Adrenal gland (tissue), 9 donors: ENCODE measurements at regions not wholly inside any gene's neighbourhood (a gene's known extent, or its start where the extent isn't known, plus 50 kb on each side); places are given as distances from the start of the nearest gene placed in this dataset.

Source experiments
- DNase-seq, 7 donors: peaks; one replicate each; pipeline ENCODE4 v3.0.0-alpha.2; 2019 to 2020
- H3K27ac ChIP-seq, 5 donors: fragments of 200-600 bp; sonication (generic) in 4 of 5; 1 replicate in 3 of 5; 2 replicates in 2 of 5; pipeline versions ENCODE4 v1.5.1 to v1.8.0; 2016 to 2020; ENCODE audit warnings: mild to moderate bottlenecking in 1 of 5
- H3K27me3 ChIP-seq: fragments of 200-600 bp; 2 replicates; pipeline ENCODE4 v1.8.0; 2021
- H3K36me3 ChIP-seq, 2 donors: fragments of 200-600 bp; replicated peaks in 1 of 2; 1 replicate in 1 of 2; 2 replicates in 1 of 2; pipeline versions ENCODE4 v1.5.1 to v1.8.0; 2018 to 2022
- H3K4me1 ChIP-seq, 2 donors: fragments of 200-600 bp; replicated peaks in 1 of 2; 1 replicate in 1 of 2; 2 replicates in 1 of 2; pipeline versions ENCODE4 v1.5.1 to v1.8.0; 2018 to 2021
- H3K4me3 ChIP-seq, 4 donors: fragments of 200-600 bp; sonication (generic) in 3 of 4; one replicate each; pipeline ENCODE4 v1.5.1; 2016 to 2018
- H3K9me3 ChIP-seq, 3 donors: fragments of 200-600 bp; sonication (generic) in 1 of 3; replicated peaks in 1 of 3; 1 replicate in 2 of 3; 2 replicates in 1 of 3; pipeline versions ENCODE4 v1.5.1 to v1.8.0; 2016 to 2021
- POLR2A ChIP-seq, 2 donors: fragments of 450-650 bp; IDR thresholded peaks; one replicate each; pipeline ENCODE4 v1.6.1; 2017; ENCODE audit warnings: antibody characterized with exemption in 2 of 2, mild to moderate bottlenecking in 2 of 2, moderate library complexity in 1 of 2
- WGBS, 4 donors: extraction: QIAGEN DNeasy Blood & Tissue Kit in 2 of 4; methylation state at CpG; one replicate each; pipeline versions ENCODE4 v1.1.5 to v1.1.7; 2013 to 2017; 5-methylcytosine and 5-hydroxymethylcytosine counted together
- intact Hi-C, 2 donors: fragments of 100-400 bp; cut with DNase I; formaldehyde crosslinking; loops; one replicate each; pipeline versions ENCODE4 v1.14.1 to v1.15.0; 2022 to 2023
- TF ChIP-seq, protein P1 (sequence below), 6 experiments: fragments of 450-650 bp in 4 of 6; fragments of 200-600 bp in 2 of 6; sonication (generic) in 1 of 6; IDR thresholded peaks; 1 replicate in 5 of 6; 2 replicates in 1 of 6; pipeline versions ENCODE4 v1.5.1 to v1.8.0; 2016 to 2021; ENCODE audit warnings: antibody characterized with exemption in 6 of 6, mild to moderate bottlenecking in 2 of 6, moderate library complexity in 1 of 6
- donor health status: healthy with polysubstance abuse.
- donor health status: Bipolar disorder and iron deficiency.
- donor health status: DM: yes; HTN: yes; CAD: no.
- donor health status: DM: no; HTN: no; CAD: no.
- donor health status: DM: no; HTN: no; CAD: no.

GRCh38 chr3:102140116-102140515 is 290.8 kb downstream of the NFKBIZ start:
- WGBS, 4 donors: 76 to 92% (median 86%) methylated on average over 3 of the region's 3 CpGs
- no peak for DNase-seq
- H3K27me3 ChIP-seq: no peaks in the 10 kb centered on the region
- intact Hi-C loops: no loop called here
- H3K9me3 ChIP-seq: no peaks in the 10 kb centered on the region
- H3K4me3 ChIP-seq: no peak overlapping the region
- H3K36me3 ChIP-seq: no peaks in the 10 kb centered on the region
- H3K27ac ChIP-seq: no peak overlapping the region
- H3K4me1 ChIP-seq: no peaks in the 10 kb centered on the region
- TF ChIP-seq POLR2A (IDR thresholded peaks at IDR 0.05): no peak
- TF ChIP-seq, protein P1, sequence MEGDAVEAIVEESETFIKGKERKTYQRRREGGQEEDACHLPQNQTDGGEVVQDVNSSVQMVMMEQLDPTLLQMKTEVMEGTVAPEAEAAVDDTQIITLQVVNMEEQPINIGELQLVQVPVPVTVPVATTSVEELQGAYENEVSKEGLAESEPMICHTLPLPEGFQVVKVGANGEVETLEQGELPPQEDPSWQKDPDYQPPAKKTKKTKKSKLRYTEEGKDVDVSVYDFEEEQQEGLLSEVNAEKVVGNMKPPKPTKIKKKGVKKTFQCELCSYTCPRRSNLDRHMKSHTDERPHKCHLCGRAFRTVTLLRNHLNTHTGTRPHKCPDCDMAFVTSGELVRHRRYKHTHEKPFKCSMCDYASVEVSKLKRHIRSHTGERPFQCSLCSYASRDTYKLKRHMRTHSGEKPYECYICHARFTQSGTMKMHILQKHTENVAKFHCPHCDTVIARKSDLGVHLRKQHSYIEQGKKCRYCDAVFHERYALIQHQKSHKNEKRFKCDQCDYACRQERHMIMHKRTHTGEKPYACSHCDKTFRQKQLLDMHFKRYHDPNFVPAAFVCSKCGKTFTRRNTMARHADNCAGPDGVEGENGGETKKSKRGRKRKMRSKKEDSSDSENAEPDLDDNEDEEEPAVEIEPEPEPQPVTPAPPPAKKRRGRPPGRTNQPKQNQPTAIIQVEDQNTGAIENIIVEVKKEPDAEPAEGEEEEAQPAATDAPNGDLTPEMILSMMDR (IDR thresholded peaks at IDR 0.05): no peak

GRCh38 chr3:102141096-102141927 is 292.0 kb downstream of the NFKBIZ start:
- Histone ChIP-seq H3K4me1 (no peaks in the 10 kb centered on the region), H3K27ac (no peak overlapping the region), H3K27me3 (no peaks in the 10 kb centered on the region), H3K9me3 (no peaks in the 10 kb centered on the region), H3K4me3 (no peak overlapping the region), H3K36me3 (no peaks in the 10 kb centered on the region)
- no peak for TF ChIP-seq POLR2A (IDR thresholded peaks at IDR 0.05)
- TF ChIP-seq, protein P1 (IDR thresholded peaks at IDR 0.05): no peak
- intact Hi-C loops: no loop called here
- WGBS, 4 donors: 56 to 68% (median 62%) methylated on average over 5 of the region's 5 CpGs
- no peak for DNase-seq

DNA sequence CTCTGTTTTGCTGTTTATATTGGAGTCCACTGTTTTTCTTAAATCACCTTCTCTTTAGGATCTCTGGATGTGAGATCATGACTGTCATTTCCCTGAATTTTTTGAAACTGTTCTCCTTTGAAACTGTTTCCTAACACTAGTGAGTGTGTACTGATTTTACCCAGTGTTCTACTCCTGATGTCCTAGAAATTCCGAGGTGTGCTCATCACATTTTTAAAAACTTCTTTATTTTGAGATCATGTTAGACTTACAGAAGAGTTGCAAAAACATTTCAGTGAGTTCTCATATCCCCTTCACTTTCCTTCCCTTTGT is 292.6 kb downstream of the NFKBIZ start:
- TF ChIP-seq POLR2A (IDR thresholded peaks at IDR 0.05): no peak
- Histone ChIP-seq H3K4me1 (no peaks in the 10 kb centered on the region), H3K4me3 (no peak overlapping the region), H3K27me3 (no peaks in the 10 kb centered on the region), H3K9me3 (no peaks in the 10 kb centered on the region), H3K36me3 (no peaks in the 10 kb centered on the region), H3K27ac (no peak overlapping the region)
- WGBS, 4 donors: 67 to 78% (median 71%) methylated on average over 1 of the region's 1 CpG
- DNase-seq: no peak
- intact Hi-C loops: no loop called here

DNA sequence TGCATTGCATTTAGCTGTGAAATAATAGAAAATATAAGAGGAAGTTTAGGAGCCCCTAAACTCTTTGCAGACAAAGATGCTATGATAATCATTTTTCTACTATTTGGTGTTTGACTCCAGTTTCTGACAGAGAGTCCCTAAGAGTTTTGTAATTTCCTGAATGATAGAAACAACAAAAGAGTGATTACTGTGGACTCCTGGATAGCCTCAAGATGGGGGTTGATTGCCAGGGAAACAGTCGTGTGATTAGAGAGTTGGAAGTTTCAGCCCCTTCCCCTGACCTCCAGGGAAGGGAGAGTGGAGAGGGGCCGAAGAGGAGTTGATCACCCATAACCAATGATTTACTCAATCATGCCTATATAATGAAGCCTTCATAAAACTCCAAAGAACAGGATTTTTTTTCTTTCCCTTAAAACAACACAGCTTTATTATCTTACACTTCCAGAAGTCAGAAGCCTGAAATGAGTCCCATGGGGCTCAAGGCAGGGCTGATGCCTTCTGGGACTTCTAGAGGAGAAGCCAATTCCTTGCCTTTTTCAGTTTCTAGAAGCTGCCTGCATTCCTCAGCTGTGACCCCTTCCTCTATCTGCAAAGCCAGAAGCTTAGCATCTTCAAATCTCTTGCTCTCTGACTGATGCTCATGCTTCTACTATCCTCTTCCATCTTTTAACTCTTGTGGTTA is 292.3 kb upstream of the ZPLD1 start:
- Histone ChIP-seq H3K27me3 (no peaks in the 10 kb centered on the region), H3K4me1 (no peaks in the 10 kb centered on the region), H3K27ac (no peak overlapping the region), H3K4me3 (no peak overlapping the region), H3K9me3 (no peaks in the 10 kb centered on the region), H3K36me3 (no peaks in the 10 kb centered on the region)
- intact Hi-C loops: no loop called here
- TF ChIP-seq POLR2A (IDR thresholded peaks at IDR 0.05): no peak
- TF ChIP-seq, protein P1 (IDR thresholded peaks at IDR 0.05): no peak
- DNase-seq: no peak
- 43 to 46% (median 44%) methylated on average over 2 of the region's 2 CpGs for WGBS, 4 donors
